SKM-1 treated with dmso at 0.1 percent for 144 hours (cell line): ENCODE measurements at regions not wholly inside any gene's neighbourhood (a gene's known extent, or its start where the extent isn't known, plus 50 kb on each side); places are given as distances from the start of the nearest gene placed in this dataset.

Source experiments
- DNase-seq: peaks from one replicate; lab custom pipeline; 2025; ENCODE audit not compliant: unreplicated experiment; lab: John Stamatoyannopoulos, UW

GRCh38 chr4:123259676-123260646 lies 136.6 kb upstream of the SPRY1 start:
- no peak for DNase-seq

- DNase-seq = no peak
Observed at GRCh38 chr4:123260653-123261052, 135.9 kb upstream of the SPRY1 start.

GRCh38 chr4:123262080-123262479 lies 134.5 kb upstream of the SPRY1 start:
- DNase-seq = no peak

GRCh38 chr4:123265443-123265842 lies 131.2 kb upstream of the SPRY1 start:
- no peak for DNase-seq

GRCh38 chr4:123266221-123266620 lies 130.4 kb upstream of the SPRY1 start:
- DNase-seq = no peak

GRCh38 chr4:123278755-123279154 lies 117.8 kb upstream of the SPRY1 start:
- DNase-seq = no peak

- DNase-seq = no peak
Observed at GRCh38 chr4:123283371-123283895, 113.2 kb upstream of the SPRY1 start.

GRCh38 chr4:123284168-123284567 lies 112.4 kb upstream of the SPRY1 start:
- DNase-seq = no peak

- no peak for DNase-seq
Observed at GRCh38 chr4:123286903-123287466, 109.6 kb upstream of the SPRY1 start.

- DNase-seq = no peak
Observed at GRCh38 chr4:123288309-123289025, 108.1 kb upstream of the SPRY1 start.

- no peak for DNase-seq
Observed at GRCh38 chr4:123291329-123291728, 105.3 kb upstream of the SPRY1 start.

- no peak for DNase-seq
Observed at GRCh38 chr4:123297836-123298235, 98.8 kb upstream of the SPRY1 start.

GRCh38 chr4:123298261-123298660 lies 98.3 kb upstream of the SPRY1 start:
- DNase-seq = no peak

GRCh38 chr4:123298801-123299200 lies 97.8 kb upstream of the SPRY1 start:
- no peak for DNase-seq

GRCh38 chr4:123299212-123299691 lies 97.3 kb upstream of the SPRY1 start:
- DNase-seq = no peak

GRCh38 chr4:123300222-123301039 lies 96.2 kb upstream of the SPRY1 start:
- no peak for DNase-seq

GRCh38 chr4:123301923-123302322 lies 94.7 kb upstream of the SPRY1 start:
- no peak for DNase-seq

GRCh38 chr4:123304151-123304964 lies 92.2 kb upstream of the SPRY1 start:
- DNase-seq = no peak

- no peak for DNase-seq
Observed at GRCh38 chr4:123305736-123306135, 90.9 kb upstream of the SPRY1 start.

- no peak for DNase-seq
Observed at GRCh38 chr4:123306769-123307168, 89.8 kb upstream of the SPRY1 start.
